Left renal pelvis (tissue), 4 donors: ENCODE measurements at regions not wholly inside any gene's neighbourhood (a gene's known extent, or its start where the extent isn't known, plus 50 kb on each side); places are given as distances from the start of the nearest gene placed in this dataset.

ENCODE experiments used
- DNase-seq, 4 donors: peaks; one replicate each; pipeline ENCODE4 v3.0.0-alpha.2; 2013; ENCODE audit warnings: low read depth in 4 of 4, low spot score in 3 of 4

GRCh38 chr1:98049370-98050135, 128.7 kb upstream of the DPYD start:
- no peak for DNase-seq

DNA sequence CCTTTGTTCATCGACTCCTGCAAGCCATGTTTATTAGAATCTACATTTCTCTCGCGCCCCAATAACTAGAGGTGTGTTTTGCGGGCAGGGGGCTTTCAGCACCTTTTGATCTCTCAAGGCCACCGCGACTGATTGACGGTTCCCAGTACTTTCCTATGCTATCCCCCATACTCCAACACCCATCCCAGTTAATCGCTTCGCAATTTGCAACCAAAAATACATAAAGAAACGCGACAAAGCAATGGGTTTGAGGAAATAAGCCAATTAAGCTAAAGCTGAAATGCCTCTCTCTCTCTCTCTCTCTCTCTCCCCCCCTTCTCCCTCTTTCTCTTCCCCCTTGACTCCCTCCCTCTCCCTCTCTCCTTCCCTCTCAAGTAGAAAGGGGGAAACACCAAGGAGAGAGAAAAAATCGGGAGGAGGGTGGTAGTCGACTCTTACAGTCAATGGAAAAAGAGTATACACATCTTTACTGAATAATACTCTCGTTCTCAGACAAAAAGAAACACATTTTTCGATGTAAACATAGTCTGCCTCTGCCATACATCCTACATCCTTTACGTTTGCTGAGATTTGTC, 128.0 kb upstream of the DPYD start:
- DNase-seq: no peak

DNA sequence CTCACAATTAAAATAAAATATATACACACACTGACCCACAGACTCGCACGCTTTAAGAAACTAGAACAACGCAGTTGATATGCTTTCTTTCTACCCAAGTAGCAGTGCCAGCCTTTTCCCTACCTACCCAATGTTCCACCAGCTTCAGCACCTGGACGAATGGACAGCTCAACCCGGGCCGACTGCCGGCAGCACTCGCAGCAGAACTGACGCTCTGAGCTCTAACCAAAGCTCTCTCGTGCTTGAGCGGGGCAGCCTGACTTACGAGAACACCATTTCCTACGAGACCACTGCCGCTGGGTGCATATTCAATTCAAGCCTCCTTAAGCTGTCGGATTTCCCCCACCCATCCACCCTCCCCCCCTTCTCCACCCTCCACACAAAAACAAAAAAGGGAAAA, 127.4 kb upstream of the DPYD start:
- DNase-seq: peak; percentile 59 to 80 (median 63)

- DNase-seq: no peak
These were observed 126.3 kb upstream of the DPYD start for GRCh38 chr1:98047171-98047570.

GRCh38 chr1:98045767-98046641, 125.2 kb upstream of the DPYD start:
- DNase-seq: no peak

DNA sequence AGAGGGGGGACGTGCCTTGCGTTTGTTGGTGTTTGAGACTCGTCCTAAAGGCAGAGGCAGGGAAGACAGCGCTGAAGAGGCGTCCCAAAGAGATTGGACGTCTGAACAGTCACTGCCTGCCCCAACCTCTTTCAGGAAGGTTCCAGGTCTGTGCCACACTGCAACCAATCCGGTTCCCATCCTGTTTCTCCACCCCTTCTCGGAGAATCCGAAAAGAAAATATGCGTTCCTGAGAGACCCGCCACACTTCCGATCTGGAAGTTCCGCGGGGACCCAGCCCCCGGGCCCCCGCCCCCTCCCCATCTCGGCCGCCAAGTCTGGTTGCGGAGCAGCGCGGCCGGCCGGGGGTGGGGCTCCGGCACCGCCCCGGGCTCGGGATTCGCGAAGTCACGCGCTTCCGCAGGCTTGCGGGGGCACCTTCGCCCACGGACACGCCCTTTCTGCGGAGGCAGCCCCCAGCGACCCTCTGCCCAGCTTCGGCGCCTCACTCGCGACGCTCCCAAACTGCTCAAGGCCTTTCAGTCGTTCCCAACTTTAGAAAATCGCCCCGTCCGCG, 124.5 kb upstream of the DPYD start:
- DNase-seq: no peak

DNA sequence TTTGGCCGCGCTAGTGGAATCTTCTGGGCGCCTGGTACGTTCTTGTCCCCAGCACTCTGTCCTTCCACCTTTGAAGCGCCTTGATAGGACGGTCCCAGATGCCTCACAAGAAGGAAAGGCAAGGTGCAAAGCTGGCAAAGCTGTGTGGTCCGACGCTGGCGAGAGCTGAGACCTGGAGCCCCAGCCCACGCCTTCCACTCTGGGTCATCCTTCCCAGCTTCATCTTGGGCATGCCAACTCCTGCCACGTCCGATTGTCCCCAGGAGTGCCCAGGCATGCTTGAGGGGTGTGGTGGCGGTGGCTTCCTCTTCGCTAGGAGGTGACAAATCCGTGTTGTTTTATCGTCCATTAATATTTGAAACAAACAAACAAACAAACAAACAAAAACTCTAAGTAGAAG, 123.9 kb upstream of the DPYD start:
- no peak for DNase-seq

GRCh38 chr1:98044071-98044697, 123.3 kb upstream of the DPYD start:
- DNase-seq: no peak

DNA sequence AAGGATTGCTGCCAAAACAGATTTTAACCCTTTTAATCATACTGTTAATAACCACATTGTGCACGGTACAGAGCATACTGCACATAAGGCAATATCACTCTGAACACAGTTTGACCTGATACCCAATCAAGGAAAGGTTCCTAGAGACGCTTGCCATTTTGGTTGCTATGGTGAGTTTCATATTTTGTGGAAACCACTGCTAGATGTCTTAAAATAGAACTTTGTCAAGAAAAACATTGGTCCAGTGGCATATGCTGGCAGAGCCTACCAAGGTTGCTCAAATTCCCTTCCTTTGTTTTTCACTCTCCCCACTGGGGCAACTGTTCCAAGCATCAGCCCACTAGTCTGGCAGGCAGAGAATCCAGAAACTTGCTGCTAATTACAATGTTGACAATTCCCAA, 114.8 kb upstream of the DPYD start:
- no peak for DNase-seq

GRCh38 chr1:98034505-98034904, 113.7 kb upstream of the DPYD start:
- DNase-seq: no peak

- no peak for DNase-seq
These were observed 112.1 kb upstream of the DPYD start for GRCh38 chr1:98032958-98033357.

DNA sequence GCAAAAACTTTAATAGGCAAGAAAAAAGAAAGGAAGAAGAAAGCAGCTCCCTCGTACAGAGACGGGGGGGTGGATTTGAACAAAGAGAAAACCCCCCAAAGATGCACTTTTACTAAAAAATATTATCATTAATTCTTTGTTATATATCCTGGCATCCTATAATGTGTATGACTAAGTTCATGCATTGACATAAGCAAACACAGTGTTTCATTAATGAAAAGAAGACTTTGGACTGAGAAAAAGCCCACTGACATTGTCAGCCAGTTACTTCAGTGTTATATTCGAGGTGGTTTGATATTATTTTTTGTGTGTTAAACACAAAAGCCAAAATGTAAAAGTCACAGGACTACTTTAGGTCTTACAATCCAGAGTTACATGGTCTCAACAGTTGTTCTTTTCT, 110.1 kb upstream of the DPYD start:
- DNase-seq: no peak

DNA sequence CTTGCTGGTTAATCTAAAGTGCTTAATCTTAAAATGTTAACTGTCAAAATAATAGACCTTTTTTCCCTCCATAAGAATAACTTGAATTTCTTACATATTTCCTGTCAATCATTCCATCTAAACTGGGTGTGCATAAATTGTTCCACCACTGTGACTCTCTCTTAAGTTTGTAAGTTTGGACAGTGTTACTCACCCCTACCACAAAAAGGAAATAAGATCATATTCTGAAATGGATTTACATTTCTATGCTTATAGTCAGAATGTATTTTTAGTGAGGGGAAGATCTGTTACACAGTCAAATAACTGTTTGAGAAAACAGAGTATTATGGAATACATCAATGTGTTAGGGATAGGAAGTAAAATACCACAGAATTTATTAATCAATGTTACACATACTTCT, 109.6 kb upstream of the DPYD start:
- DNase-seq: no peak

- no peak for DNase-seq
These were observed 108.0 kb upstream of the DPYD start for GRCh38 chr1:98028800-98029199.

DNA sequence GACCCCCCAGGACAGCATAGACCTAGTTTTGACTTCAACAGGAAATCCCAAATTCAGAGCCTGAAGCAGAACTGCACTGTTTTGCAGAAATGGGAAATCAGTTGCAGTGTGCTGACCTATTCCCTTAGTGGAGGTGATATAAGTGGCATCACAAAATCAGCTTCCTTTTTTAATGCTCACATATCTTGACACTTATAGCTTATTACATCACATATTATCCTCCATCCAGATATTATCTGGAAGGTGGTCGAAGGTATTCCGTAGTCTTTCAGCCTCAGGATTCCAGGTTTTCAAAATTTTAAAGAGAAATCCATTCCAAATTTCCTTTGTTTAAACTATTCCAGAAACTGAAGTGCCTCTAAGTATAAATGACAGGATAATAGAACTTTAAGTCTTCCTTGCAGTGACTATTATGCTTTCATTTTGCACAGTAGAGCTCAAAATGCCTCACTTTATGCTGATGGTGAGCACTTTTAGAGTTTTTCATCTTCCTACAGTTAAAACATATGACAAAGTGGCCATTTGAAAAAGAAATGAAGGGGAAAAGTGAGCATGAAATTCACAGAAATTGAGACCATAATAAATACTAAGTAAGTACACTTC, 106.4 kb upstream of the DPYD start:
- DNase-seq: no peak

DNA sequence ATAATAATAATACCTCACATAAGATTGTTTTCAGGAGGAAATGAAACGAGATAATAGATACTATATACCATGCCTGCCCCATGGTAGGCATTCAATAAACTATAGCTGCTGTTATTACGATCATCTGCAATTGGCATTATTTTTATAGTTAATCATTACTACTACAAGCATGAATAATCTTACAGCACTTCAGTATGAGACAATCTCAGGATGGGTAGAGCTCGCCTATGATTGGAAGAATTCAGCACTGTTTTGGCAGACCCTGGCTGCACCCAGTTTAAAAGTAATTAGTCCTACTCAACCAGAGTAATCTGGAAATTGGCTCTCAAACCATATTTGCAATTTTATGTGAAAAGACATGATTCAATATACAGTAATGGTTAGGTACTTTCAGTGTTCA, 105.0 kb upstream of the DPYD start:
- DNase-seq: no peak

DNA sequence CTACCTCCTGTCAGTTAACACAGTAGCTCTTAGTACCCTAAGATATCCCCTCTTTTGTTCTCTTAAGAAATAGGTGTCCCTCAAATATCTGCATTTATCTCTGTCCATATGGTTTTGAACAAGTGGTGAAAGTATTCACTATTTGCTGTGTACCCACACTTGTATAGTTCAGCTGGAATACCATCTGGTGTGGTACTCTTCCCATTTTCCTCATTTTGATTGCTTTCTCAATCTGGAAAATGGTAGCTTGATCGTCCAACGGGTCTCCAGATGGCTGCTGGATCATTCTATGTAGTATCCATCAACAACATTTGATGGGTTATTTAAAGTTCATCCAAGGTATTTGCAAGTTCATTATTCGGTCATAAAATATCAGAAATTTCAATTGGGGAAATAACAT, 100.3 kb upstream of the DPYD start:
- DNase-seq: no peak

- DNase-seq: no peak
These were observed 98.9 kb upstream of the DPYD start for GRCh38 chr1:98019747-98020146.

- DNase-seq: no peak
These were observed 97.2 kb upstream of the DPYD start for GRCh38 chr1:98018074-98018473.

DNA sequence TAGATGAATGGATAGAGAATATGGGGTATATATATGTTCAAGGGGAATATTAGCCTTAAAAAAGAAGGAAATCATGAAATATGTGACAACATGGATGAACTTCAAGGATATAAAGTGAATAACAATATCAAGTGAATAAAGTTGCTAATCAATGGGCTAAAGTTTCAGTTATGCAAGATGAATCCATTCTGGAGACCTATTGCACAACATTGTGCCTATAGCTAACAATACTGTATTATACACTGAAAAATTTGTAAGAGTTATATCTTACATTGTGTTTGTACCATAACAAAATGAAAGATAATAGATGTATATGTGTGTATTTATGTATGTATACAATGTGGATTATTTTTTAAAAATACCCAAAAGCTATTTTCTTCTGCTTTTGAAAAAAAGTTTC, 96.3 kb upstream of the DPYD start:
- no peak for DNase-seq

DNA sequence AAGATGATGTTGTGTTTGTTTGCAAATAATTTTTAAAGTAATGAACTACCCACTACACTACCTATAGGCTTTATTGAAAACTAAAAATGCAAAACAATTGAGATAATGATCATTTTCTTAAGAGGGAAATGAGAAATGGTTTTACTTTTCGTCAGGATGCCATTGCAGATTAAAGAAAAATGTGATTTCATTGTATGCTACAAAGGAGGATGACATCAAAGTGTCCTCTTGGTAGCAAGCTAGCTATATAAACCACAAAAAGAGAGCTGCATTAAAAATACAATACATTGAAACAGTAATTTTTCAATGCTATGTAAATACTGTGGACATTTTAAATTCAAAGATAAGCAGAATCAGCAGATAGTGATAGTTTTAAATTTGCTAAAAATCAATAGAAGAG, 87.5 kb upstream of the DPYD start:
- DNase-seq: no peak
